PFSK-1 (cell line): ENCODE measurements at regions not wholly inside any gene's neighbourhood (a gene's known extent, or its start where the extent isn't known, plus 50 kb on each side); places are given as distances from the start of the nearest gene placed in this dataset.

Experiments used
- FOXP2 ChIP-seq: optimal IDR thresholded peaks from 2 replicates; pipeline ENCODE3; 2011; ENCODE audit warnings: borderline replicate concordance, control low read depth, inconsistent platforms; ENCODE audit not compliant: insufficient read depth; ENCODE audit errors: extremely low read length, extremely low read depth
- POLR2AphosphoS5 ChIP-seq: IDR thresholded peaks from 2 replicates; pipeline ENCODE4 v1.6.1; 2012; ENCODE audit warnings: low read depth, mild to moderate bottlenecking, control low read depth, low read length, moderate library complexity
- SIN3A ChIP-seq: IDR thresholded peaks from 2 replicates; pipeline ENCODE4 v1.6.1; 2012; ENCODE audit warnings: mild to moderate bottlenecking, low read length, moderate library complexity, borderline replicate concordance; ENCODE audit not compliant: insufficient read depth
- TAF1 ChIP-seq: IDR thresholded peaks from 2 replicates; pipeline ENCODE4 v1.6.1; 2012; ENCODE audit warnings: low read length, control low read depth, borderline replicate concordance; ENCODE audit not compliant: insufficient read depth
- TF ChIP-seq, protein P1 (sequence below), 2 experiments: IDR thresholded peaks; 2 replicates each; pipeline versions ENCODE4 v1.6.1 to v1.8.0; 2011 to 2012; ENCODE audit warnings: low read depth in 2 of 2, low read length in 2 of 2, control low read depth in 1 of 2, inconsistent platforms in 1 of 2, mild to moderate bottlenecking in 1 of 2, moderate library complexity in 1 of 2; ENCODE audit not compliant: insufficient read depth in 1 of 2

DNA sequence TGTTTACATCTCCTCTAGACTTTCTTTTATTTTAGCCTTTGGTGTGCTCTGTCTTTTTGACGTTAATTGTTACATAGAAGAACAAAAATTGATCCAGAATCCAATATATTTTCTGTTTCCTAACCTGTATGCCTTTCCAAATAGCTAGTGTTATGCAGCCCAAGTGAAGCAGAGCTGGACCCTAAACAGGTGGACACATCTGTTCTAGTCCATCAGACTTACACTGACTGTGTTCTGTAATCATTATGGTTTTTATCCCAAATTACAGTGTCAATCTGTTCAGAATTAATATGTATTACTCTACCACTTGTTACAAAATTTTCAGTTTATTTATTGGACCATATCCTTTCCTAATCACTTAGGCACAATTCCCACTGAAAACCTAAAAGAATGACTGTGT, 176.8 kb upstream of the FOXG1 start:
- TF ChIP-seq SIN3A (no peak), TAF1 (no peak), FOXP2 (no peak)

GRCh38 chr14:28596391-28596790, 170.2 kb upstream of the FOXG1 start:
- no peak for TF ChIP-seq POLR2AphosphoS5
- no peak for TF ChIP-seq SIN3A
- TF ChIP-seq TAF1 = no peak
- TF ChIP-seq FOXP2 = no peak
- TF ChIP-seq, protein P1, sequence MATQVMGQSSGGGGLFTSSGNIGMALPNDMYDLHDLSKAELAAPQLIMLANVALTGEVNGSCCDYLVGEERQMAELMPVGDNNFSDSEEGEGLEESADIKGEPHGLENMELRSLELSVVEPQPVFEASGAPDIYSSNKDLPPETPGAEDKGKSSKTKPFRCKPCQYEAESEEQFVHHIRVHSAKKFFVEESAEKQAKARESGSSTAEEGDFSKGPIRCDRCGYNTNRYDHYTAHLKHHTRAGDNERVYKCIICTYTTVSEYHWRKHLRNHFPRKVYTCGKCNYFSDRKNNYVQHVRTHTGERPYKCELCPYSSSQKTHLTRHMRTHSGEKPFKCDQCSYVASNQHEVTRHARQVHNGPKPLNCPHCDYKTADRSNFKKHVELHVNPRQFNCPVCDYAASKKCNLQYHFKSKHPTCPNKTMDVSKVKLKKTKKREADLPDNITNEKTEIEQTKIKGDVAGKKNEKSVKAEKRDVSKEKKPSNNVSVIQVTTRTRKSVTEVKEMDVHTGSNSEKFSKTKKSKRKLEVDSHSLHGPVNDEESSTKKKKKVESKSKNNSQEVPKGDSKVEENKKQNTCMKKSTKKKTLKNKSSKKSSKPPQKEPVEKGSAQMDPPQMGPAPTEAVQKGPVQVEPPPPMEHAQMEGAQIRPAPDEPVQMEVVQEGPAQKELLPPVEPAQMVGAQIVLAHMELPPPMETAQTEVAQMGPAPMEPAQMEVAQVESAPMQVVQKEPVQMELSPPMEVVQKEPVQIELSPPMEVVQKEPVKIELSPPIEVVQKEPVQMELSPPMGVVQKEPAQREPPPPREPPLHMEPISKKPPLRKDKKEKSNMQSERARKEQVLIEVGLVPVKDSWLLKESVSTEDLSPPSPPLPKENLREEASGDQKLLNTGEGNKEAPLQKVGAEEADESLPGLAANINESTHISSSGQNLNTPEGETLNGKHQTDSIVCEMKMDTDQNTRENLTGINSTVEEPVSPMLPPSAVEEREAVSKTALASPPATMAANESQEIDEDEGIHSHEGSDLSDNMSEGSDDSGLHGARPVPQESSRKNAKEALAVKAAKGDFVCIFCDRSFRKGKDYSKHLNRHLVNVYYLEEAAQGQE (IDR thresholded peaks at IDR 0.05; ENCODE audit: insufficient read depth in 1 of 2, low read depth in 2 of 2, low read length in 2 of 2) = no peak

GRCh38 chr14:28599191-28599590, 167.4 kb upstream of the FOXG1 start:
- TF ChIP-seq FOXP2 (no peak), POLR2AphosphoS5 (no peak), SIN3A (no peak), TAF1 (no peak)
- TF ChIP-seq, protein P1 (IDR thresholded peaks at IDR 0.05; ENCODE audit: insufficient read depth in 1 of 2, low read depth in 2 of 2, low read length in 2 of 2) = no peak

DNA sequence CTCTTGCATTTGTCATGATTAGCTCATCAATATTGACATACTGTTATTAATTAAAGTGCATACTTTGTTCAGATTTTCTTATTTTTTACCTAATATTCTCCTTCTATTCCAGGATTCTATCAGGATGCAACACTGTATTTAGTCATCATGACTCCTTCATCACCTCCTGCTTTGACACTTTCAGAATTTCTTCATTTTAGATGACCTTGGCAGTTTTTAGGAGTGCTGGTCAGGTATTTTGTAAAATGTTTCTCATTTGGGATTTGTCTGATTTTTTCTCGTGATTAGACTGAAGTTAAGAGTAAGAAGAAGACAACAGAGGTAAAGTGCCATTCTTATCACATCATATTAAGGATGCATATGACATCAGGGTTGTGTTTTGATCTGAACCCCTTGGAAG, 167.0 kb upstream of the FOXG1 start:
- no peak for TF ChIP-seq TAF1
- TF ChIP-seq SIN3A = no peak
- TF ChIP-seq FOXP2 = no peak
- TF ChIP-seq POLR2AphosphoS5 = no peak
- TF ChIP-seq, protein P1 (IDR thresholded peaks at IDR 0.05; ENCODE audit: insufficient read depth in 1 of 2, low read depth in 2 of 2, low read length in 2 of 2) = no peak

DNA sequence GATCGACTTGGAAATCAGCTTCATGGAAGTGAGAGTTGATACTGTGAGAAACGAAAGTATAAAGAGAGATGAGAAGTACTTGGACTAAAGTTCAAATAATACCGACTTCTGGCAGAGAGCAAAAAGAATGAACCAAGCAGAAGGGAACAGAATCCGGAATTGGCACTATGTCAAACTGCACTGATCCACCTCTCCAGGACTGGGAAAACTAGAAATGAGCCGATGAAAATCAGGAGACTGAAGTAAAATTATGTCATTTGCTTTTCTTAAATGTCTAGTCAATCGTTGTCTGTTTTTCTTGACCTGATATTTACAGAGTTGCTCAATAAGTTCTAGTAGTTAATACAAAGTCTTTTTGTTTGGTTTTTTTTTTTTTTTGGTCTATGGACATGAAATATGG, 163.0 kb upstream of the FOXG1 start:
- TF ChIP-seq, protein P1 (IDR thresholded peaks at IDR 0.05; ENCODE audit: insufficient read depth in 1 of 2, low read depth in 2 of 2, low read length in 2 of 2) = no peak
- TF ChIP-seq TAF1 (no peak), SIN3A (no peak), FOXP2 (no peak), POLR2AphosphoS5 (no peak)
